ENCODE measurements at regions not wholly inside any gene's neighbourhood (a gene's known extent, or its start where the extent isn't known, plus 50 kb on each side); places are given as distances from the start of the nearest gene placed in this dataset.
"Not testable (repeated sequence)": the region's sequence is repeated elsewhere in the genome, so short reads cannot be mapped to it uniquely, and the experiment has no call there.

GRCh38 chr3:159487304-159487703 lies 501.3 kb upstream of the IL12A start:
- Histone ChIP-seq H3K9me3 (ENCODE audit: low read length) (no peaks in the 10 kb centered on the region), H2AFZ (ENCODE audit: low read depth, low read length) (no peak overlapping the region), H3K27me3 (ENCODE audit: insufficient read depth, low read length) (no peaks in the 10 kb centered on the region), H3K4me1 (ENCODE audit: insufficient read depth, low read length) (no peaks in the 10 kb centered on the region), H3K36me3 (ENCODE audit: insufficient read depth, low read length) (no peaks in the 10 kb centered on the region), H3K4me3 (ENCODE audit: low read length) (no peak overlapping the region)

GRCh38 chr3:159488602-159489001 lies 500.0 kb upstream of the IL12A start:
- H3K27me3 ChIP-seq (ENCODE audit: insufficient read depth, low read length), result no peaks in the 10 kb centered on the region
- H3K9me3 ChIP-seq (ENCODE audit: low read length), result no peaks in the 10 kb centered on the region
- H3K4me1 ChIP-seq (ENCODE audit: insufficient read depth, low read length), result no peaks in the 10 kb centered on the region
- H3K4me3 ChIP-seq (ENCODE audit: low read length), result no peak overlapping the region
- no peak overlapping the region for H2AFZ ChIP-seq (ENCODE audit: low read depth, low read length)
- H3K36me3 ChIP-seq (ENCODE audit: insufficient read depth, low read length), result no peaks in the 10 kb centered on the region

DNA sequence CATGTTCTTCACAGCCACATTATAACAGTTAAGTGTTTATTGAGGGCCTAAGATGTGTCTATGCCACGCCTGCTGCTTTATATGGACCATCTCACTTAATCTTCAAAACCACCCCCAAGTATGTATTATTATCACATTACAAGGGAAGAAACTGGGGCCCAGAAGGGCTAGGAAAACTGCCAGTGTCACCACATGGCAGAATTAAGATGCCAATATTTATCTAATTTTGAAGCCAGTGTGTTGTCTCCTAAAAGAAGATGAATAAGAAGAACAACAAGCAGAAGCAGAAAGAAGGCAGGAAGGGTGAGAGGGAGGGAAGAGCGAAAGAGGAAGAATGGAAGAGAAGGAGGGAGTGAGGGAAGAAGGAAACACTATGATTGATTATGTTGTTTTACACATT lies 491.3 kb upstream of the IL12A start:
- Histone ChIP-seq H3K36me3 (ENCODE audit: insufficient read depth, low read length) (no peaks in the 10 kb centered on the region), H3K27me3 (ENCODE audit: insufficient read depth, low read length) (no peaks in the 10 kb centered on the region), H2AFZ (ENCODE audit: low read depth, low read length) (no peak overlapping the region), H3K9me3 (ENCODE audit: low read length) (no peaks in the 10 kb centered on the region), H3K4me3 (ENCODE audit: low read length) (no peak overlapping the region), H3K4me1 (ENCODE audit: insufficient read depth, low read length) (no peaks in the 10 kb centered on the region)

DNA sequence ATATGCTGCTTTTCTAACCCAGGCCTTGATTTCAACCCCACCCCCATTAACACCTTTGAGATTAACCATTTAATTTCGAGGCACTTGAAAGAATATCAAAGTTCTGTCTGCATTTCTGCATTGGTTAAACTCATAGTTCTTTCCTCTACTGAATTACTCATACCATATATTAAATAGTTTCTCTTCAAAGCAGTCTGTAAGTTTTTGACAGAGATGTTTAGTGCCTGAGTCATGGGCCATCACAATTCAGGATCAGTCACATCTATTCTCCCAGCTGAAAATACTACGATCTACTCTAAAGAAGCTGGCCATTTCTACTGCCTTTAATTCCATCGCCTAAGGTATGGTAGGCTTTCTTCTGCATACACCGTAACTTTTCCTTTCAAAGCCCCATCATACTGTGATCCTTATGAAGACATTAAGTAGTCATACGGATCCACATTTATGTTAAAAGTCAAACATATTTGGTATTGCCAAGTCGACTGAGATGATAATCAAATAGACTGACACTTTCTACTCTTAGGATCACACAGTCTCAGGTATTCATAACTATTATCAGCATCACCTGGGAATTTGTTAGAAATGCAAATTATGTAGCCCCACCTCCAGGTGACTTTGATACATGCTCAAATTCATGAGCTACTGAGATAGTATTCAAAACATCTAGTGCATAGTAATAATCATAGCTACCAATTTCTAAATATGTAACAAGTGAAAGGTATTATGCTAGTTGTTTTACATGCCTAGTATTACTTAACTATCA lies 489.4 kb upstream of the IL12A start:
- Histone ChIP-seq H3K4me3 (ENCODE audit: low read length) (no peak overlapping the region), H3K9me3 (ENCODE audit: low read length) (no peaks in the 10 kb centered on the region), H3K36me3 (ENCODE audit: insufficient read depth, low read length) (no peaks in the 10 kb centered on the region), H2AFZ (ENCODE audit: low read depth, low read length) (no peak overlapping the region), H3K27me3 (ENCODE audit: insufficient read depth, low read length) (no peaks in the 10 kb centered on the region), H3K4me1 (ENCODE audit: insufficient read depth, low read length) (no peaks in the 10 kb centered on the region)

- Histone ChIP-seq H2AFZ (ENCODE audit: low read depth, low read length) (no peak overlapping the region), H3K4me3 (ENCODE audit: low read length) (no peak overlapping the region), H3K27me3 (ENCODE audit: insufficient read depth, low read length) (no peaks in the 10 kb centered on the region), H3K9me3 (ENCODE audit: low read length) (no peaks in the 10 kb centered on the region), H3K36me3 (ENCODE audit: insufficient read depth, low read length) (no peaks in the 10 kb centered on the region), H3K4me1 (ENCODE audit: insufficient read depth, low read length) (no peaks in the 10 kb centered on the region)
These were observed 487.6 kb upstream of the IL12A start for GRCh38 chr3:159501029-159501428.

DNA sequence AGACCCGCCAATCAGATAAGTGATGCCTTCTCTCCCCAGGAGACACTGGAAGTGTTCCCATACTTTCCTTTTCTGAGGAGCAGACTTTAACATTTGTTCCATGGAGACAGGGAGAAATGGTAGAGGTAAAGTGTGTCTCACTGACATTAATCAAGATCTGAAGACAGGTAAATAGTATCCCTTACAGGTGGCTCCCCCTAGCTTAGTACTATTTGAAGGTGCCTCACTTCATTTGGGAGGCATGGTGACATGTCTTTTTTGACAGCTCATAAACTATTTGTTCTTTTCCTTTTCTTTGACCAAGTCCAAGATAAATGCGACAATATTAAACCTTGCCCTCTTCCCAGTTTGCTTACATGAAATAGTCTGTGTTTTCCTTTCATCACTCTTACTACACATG lies 485.6 kb upstream of the IL12A start:
- Histone ChIP-seq H3K36me3 (ENCODE audit: insufficient read depth, low read length) (no peaks in the 10 kb centered on the region), H3K9me3 (ENCODE audit: low read length) (no peaks in the 10 kb centered on the region), H3K27me3 (ENCODE audit: insufficient read depth, low read length) (no peaks in the 10 kb centered on the region), H3K4me1 (ENCODE audit: insufficient read depth, low read length) (no peaks in the 10 kb centered on the region), H3K4me3 (ENCODE audit: low read length) (no peak overlapping the region), H2AFZ (ENCODE audit: low read depth, low read length) (no peak overlapping the region)

- not testable (repeated sequence) for H3K4me1 ChIP-seq (ENCODE audit: insufficient read depth, low read length); H2AFZ ChIP-seq (ENCODE audit: low read depth, low read length); H3K36me3 ChIP-seq (ENCODE audit: insufficient read depth, low read length); H3K9me3 ChIP-seq (ENCODE audit: low read length); H3K27me3 ChIP-seq (ENCODE audit: insufficient read depth, low read length); H3K4me3 ChIP-seq (ENCODE audit: low read length)
These were observed 477.6 kb upstream of the IL12A start for GRCh38 chr3:159510988-159511387.

DNA sequence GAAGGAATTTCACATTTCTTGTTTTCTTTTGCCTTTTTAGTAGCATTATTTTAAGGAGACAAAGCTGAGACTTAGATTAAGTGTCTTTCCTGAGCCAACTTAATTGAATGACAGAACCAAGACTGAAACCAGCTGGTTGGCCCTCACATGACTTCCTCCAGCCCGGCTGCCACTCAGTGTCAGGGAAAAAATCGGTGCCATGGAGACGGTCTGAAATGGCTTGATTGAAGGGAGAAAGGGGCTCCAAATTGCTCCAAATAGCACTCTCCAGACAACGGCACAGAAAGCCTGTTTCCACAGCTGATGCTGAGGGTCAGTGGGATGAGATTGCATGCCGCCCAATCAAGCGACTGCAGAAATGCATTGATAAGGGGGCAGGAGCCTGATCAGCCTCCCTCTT lies 475.2 kb upstream of the IL12A start:
- no peaks in the 10 kb centered on the region for H3K9me3 ChIP-seq (ENCODE audit: low read length)
- H3K4me1 ChIP-seq (ENCODE audit: insufficient read depth, low read length), result peaks cover 4% of the 10 kb centered on the region
- H2AFZ ChIP-seq (ENCODE audit: low read depth, low read length), result no peak overlapping the region
- no peak overlapping the region for H3K4me3 ChIP-seq (ENCODE audit: low read length)
- H3K27me3 ChIP-seq (ENCODE audit: insufficient read depth, low read length), result no peaks in the 10 kb centered on the region
- no peaks in the 10 kb centered on the region for H3K36me3 ChIP-seq (ENCODE audit: insufficient read depth, low read length)

- no peaks in the 10 kb centered on the region for H3K27me3 ChIP-seq (ENCODE audit: insufficient read depth, low read length)
- peaks cover 4% of the 10 kb centered on the region for H3K4me1 ChIP-seq (ENCODE audit: insufficient read depth, low read length)
- H3K36me3 ChIP-seq (ENCODE audit: insufficient read depth, low read length), result no peaks in the 10 kb centered on the region
- no peak overlapping the region for H2AFZ ChIP-seq (ENCODE audit: low read depth, low read length)
- no peaks in the 10 kb centered on the region for H3K9me3 ChIP-seq (ENCODE audit: low read length)
- no peak overlapping the region for H3K4me3 ChIP-seq (ENCODE audit: low read length)
These were observed 474.7 kb upstream of the IL12A start for GRCh38 chr3:159513867-159514380.

- Histone ChIP-seq H3K4me3 (ENCODE audit: low read length) (no peak overlapping the region), H3K4me1 (ENCODE audit: insufficient read depth, low read length) (peaks cover 4% of the 10 kb centered on the region), H3K9me3 (ENCODE audit: low read length) (no peaks in the 10 kb centered on the region), H3K27me3 (ENCODE audit: insufficient read depth, low read length) (no peaks in the 10 kb centered on the region), H3K36me3 (ENCODE audit: insufficient read depth, low read length) (no peaks in the 10 kb centered on the region), H2AFZ (ENCODE audit: low read depth, low read length) (no peak overlapping the region)
These were observed 471.5 kb upstream of the IL12A start for GRCh38 chr3:159517105-159517504.

- H3K27me3 ChIP-seq (ENCODE audit: insufficient read depth, low read length), result no peaks in the 10 kb centered on the region
- H3K36me3 ChIP-seq (ENCODE audit: insufficient read depth, low read length), result no peaks in the 10 kb centered on the region
- no peak overlapping the region for H2AFZ ChIP-seq (ENCODE audit: low read depth, low read length)
- no peaks in the 10 kb centered on the region for H3K4me1 ChIP-seq (ENCODE audit: insufficient read depth, low read length)
- H3K4me3 ChIP-seq (ENCODE audit: low read length), result no peak overlapping the region
- no peaks in the 10 kb centered on the region for H3K9me3 ChIP-seq (ENCODE audit: low read length)
These were observed 468.0 kb upstream of the IL12A start for GRCh38 chr3:159520638-159521037.

DNA sequence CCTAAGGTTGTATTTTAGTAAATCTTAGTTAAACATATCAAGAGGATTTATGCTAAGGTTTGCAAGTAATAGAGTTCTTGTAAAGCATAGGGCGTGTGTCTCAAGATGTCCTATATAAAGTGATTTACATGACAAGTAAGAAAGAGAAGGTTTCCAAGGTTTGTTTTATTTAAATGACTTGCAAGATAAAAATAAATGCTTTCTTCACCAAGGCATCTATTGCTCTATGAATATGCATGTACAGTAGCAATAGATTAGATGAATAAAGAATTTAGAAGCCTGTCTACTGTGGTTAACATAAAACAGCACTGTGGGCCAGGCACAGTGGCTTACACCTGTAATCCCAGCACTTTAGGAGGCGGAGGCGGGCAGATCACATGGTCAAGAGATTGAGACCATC lies 466.4 kb upstream of the IL12A start:
- Histone ChIP-seq H2AFZ (ENCODE audit: low read depth, low read length) (no peak overlapping the region), H3K4me3 (ENCODE audit: low read length) (no peak overlapping the region), H3K27me3 (ENCODE audit: insufficient read depth, low read length) (no peaks in the 10 kb centered on the region), H3K36me3 (ENCODE audit: insufficient read depth, low read length) (no peaks in the 10 kb centered on the region), H3K4me1 (ENCODE audit: insufficient read depth, low read length) (no peaks in the 10 kb centered on the region), H3K9me3 (ENCODE audit: low read length) (no peaks in the 10 kb centered on the region)

DNA sequence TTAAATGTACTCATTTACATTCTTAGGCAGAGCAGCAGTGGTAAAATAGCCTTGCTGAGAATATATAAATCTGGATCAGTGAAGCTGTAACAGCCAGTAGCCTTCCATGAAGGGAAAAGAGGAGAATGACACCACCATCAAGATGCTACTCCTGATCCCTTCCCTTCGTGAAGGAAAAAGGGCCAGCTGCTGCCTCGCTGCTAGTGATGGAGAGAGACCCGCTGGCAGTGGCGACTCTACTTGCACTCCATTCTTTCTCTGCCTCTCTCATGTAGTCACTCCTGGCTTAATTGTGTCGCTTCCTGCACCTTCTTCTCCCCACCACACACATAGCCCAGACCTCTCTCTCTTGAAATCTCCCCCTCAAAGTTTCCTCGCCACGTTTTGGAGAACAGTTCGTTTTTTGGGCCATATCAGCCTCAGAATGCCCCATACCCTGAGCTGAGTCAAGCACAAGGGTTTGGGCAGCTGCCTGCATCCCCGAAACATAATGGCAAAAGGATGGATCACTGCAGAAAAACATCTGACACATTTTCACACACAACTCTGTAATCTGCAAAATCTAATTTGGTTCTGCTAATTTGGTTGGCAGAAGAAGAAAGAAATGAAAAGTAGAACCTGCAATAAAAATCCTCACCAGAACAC lies 460.3 kb upstream of the IL12A start:
- H3K36me3 ChIP-seq (ENCODE audit: insufficient read depth, low read length), result no peaks in the 10 kb centered on the region
- no peaks in the 10 kb centered on the region for H3K4me1 ChIP-seq (ENCODE audit: insufficient read depth, low read length)
- no peak overlapping the region for H3K4me3 ChIP-seq (ENCODE audit: low read length)
- no peaks in the 10 kb centered on the region for H3K27me3 ChIP-seq (ENCODE audit: insufficient read depth, low read length)
- H3K9me3 ChIP-seq (ENCODE audit: low read length), result no peaks in the 10 kb centered on the region
- H2AFZ ChIP-seq (ENCODE audit: low read depth, low read length), result no peak overlapping the region

Data from neuron (in vitro differentiated cells).